GM12874 (cell line): ENCODE measurements at regions not wholly inside any gene's neighbourhood (a gene's known extent, or its start where the extent isn't known, plus 50 kb on each side); places are given as distances from the start of the nearest gene placed in this dataset.

ENCODE experiments used
- TF ChIP-seq, protein P1 (sequence below): IDR thresholded peaks from 2 replicates; pipeline ENCODE4 v1.5.1; 2011; ENCODE audit warnings: low read depth, mild to moderate bottlenecking, control low read depth, low read length, moderate library complexity; ENCODE audit not compliant: insufficient read depth

DNA sequence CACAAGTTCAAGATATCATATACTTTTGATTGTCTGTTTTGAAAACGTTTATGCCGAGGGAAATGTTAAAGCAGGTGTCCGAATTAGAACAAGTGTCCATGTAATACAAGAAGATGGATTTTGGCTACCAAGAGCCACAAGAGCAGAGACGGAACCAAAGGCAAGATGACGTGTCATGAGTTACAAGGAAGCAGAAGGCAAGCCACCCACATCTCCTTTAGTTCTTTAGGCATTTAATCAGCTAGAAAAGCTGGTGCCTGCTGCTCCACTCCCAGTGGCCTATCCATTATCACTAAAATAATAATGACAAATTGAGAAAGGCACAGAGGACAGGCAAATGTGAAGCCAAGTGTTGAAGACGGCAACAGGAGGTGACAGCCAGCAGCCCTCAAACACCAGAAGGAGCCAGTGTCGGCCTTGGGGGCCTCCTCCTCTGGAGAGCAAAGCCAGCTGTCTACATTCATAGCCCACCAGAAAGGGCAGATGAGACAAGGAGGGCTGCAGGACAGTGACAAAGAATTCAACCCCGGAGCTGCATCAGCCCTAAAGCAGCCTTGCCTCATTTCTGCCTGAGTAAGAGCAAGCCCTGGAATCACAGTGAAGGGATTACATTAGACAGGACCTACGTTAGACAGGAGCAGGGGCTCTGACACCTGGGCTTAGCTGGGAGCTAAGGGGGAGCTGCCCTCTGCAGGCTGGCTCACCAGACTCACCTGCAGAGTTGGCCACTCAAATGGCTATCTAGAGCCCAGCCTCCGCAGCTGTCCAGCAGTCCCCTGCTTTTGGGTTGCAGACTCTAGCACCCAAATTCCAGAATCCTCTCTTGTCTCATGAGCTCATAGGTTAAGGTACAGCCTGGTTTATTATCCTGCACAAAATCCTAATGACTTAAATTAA lies 569.9 kb downstream of the UQCRFS1 start:
- TF ChIP-seq, protein P1, sequence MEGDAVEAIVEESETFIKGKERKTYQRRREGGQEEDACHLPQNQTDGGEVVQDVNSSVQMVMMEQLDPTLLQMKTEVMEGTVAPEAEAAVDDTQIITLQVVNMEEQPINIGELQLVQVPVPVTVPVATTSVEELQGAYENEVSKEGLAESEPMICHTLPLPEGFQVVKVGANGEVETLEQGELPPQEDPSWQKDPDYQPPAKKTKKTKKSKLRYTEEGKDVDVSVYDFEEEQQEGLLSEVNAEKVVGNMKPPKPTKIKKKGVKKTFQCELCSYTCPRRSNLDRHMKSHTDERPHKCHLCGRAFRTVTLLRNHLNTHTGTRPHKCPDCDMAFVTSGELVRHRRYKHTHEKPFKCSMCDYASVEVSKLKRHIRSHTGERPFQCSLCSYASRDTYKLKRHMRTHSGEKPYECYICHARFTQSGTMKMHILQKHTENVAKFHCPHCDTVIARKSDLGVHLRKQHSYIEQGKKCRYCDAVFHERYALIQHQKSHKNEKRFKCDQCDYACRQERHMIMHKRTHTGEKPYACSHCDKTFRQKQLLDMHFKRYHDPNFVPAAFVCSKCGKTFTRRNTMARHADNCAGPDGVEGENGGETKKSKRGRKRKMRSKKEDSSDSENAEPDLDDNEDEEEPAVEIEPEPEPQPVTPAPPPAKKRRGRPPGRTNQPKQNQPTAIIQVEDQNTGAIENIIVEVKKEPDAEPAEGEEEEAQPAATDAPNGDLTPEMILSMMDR, result no peak

GRCh38 chr19:28641395-28641794 lies 571.6 kb downstream of the UQCRFS1 start:
- TF ChIP-seq, protein P1, result no peak

DNA sequence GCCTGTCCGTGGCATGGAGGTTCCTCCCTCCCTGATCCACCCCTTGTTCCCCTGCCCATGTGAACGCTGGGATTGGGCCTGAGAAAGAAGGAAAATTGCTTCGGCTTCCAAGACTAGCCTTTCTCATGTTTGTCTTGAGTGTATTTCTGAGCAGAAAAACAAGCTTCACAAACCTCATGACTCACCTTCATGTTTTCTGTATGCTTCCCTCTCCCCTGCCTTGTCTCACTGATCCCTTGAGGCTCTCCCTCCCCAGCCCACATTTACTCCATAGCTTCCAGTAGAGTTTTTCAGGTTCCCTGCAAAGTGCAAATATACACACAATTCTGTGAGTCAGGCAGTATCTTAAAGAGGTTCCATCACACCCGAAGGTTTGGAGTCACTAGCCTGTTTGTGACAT lies 572.4 kb downstream of the UQCRFS1 start:
- TF ChIP-seq, protein P1, result no peak

DNA sequence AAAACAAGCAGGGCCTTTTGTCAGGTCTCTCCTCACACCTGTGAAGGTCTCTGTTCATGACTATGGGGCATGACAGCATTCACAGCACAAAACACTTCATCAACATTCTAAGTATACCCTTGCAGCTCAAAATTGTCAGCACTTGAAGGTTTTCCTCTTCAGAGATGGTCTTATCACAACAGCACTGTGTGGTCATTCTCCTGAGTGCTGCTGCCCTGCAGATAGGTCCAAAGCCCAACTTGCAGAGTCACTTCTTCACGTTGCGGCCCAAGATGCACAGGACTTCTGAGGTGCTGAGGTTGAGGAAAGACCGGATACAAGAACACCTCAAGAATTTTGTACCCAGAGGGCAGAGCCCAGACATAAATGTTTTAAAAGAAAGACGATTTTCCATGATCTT lies 574.5 kb downstream of the UQCRFS1 start:
- TF ChIP-seq, protein P1, result no peak

DNA sequence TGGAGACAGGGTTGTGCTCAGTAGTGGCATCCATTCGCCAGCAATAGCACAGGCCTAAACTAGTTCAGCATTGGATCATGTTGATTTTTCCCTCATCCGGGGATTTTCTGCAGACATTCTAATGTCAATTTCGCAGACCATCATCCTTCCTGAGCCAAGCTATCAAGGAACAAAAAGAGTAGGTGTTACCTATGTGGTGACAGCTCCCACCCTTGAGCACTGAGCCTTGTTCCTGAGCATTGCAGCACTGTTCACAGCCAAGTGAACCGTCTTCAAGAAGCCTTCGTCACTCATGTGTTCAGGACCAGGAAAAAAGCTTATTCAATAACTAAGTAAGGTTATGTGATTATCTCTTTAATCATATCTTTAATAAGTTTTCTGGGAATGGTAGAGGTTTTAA lies 576.2 kb downstream of the UQCRFS1 start:
- TF ChIP-seq, protein P1, result no peak

DNA sequence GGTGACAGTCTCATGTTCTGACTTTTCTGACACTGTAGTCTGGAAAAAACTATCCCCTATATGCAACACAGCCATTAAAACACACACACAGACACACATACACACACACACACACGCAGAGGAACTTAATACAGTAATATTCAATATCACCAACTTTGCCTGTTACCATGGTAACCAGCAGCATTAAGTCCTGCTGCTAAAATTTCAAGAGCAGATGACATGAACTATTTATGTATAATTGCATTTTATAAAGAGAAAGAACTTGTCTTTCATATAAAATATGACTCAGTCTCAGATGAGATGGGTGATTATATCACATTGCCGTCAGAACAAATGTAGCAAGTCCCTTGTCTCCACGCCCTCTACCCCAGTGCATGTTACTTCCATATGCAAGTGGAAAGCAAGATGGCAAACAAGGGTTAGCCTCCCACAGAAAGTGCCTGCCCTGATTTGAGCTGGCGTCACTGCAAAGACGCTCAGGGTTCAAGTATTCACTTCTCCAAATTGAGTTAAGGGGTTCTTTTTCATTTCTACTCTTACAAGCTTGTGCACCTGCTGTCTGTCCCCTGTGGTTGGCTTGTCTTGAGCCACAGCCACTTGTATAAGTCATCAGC lies 576.8 kb downstream of the UQCRFS1 start:
- TF ChIP-seq, protein P1, result no peak

GRCh38 chr19:28634837-28635236 lies 578.1 kb downstream of the UQCRFS1 start:
- TF ChIP-seq, protein P1, result no peak
